ENCODE measurements at regions not wholly inside any gene's neighbourhood (a gene's known extent, or its start where the extent isn't known, plus 50 kb on each side); places are given as distances from the start of the nearest gene placed in this dataset.
A peak's percentile ranks its signal among the peaks of the same experiment; 100 is the strongest.
"Not testable (repeated sequence)": the region's sequence is repeated elsewhere in the genome, so short reads cannot be mapped to it uniquely, and the experiment has no call there.

- peak overlapping the region; percentile 61 for H3K27ac ChIP-seq (ENCODE audit: low read depth, low read length)
- H3K4me3 Mint-ChIP-seq (ENCODE audit: unreplicated experiment); H3K27me3 ChIP-seq (ENCODE audit: insufficient read depth, low read length); H3K27me3 Mint-ChIP-seq (ENCODE audit: low read depth, unreplicated experiment); H3K9ac ChIP-seq (ENCODE audit: low read length); H3K9me3 ChIP-seq (ENCODE audit: insufficient read depth, low read depth, low read length); FAIRE-seq; H3K27ac Mint-ChIP-seq (ENCODE audit: unreplicated experiment); H3K36me3 Mint-ChIP-seq (ENCODE audit: low read depth, unreplicated experiment); H2AFZ ChIP-seq (ENCODE audit: low read depth, low read length); H3K36me3 ChIP-seq (ENCODE audit: insufficient read depth, low read length); H3K9me3 Mint-ChIP-seq (ENCODE audit: unreplicated experiment); H3K4me1 ChIP-seq (ENCODE audit: insufficient read depth, low read length); H3K79me2 ChIP-seq (ENCODE audit: insufficient read depth, low read length); H4K20me1 ChIP-seq (ENCODE audit: insufficient read depth, low read length); H3K4me3 ChIP-seq (ENCODE audit: insufficient read depth, low read depth, low read length); H3K4me1 Mint-ChIP-seq (ENCODE audit: low read depth, unreplicated experiment): not testable (repeated sequence)
- peak; percentile 20 for DNase-seq (ENCODE audit: low read depth)
- peak overlapping the region; percentile 51 for H3K4me2 ChIP-seq (ENCODE audit: low read length)
Observed at GRCh38 chr21:27909487-27909886, 942.6 kb upstream of the ADAMTS5 start.

DNA sequence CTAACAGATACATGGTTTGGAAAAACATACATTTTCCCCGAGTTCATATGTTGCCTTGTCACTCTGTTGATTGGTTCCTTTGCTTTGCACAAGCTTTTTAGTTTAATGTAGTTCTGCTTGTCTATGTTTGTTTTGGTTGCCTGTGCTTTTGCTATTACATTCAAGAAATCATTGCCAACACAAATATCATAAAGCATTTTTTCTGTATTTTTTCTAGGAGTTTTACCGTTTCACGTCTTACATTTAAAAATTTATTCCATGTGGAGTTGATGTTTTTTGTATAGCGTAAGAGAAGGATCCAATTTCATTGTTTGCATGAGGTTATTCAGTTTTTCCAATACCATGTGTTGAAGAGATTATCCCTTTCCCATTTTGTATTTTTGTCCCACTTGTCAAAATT is 941.9 kb upstream of the ADAMTS5 start:
- H3K9ac ChIP-seq (ENCODE audit: low read length); H3K36me3 Mint-ChIP-seq (ENCODE audit: low read depth, unreplicated experiment); H3K9me3 Mint-ChIP-seq (ENCODE audit: unreplicated experiment); FAIRE-seq; H3K4me1 ChIP-seq (ENCODE audit: insufficient read depth, low read length); H3K9me3 ChIP-seq (ENCODE audit: insufficient read depth, low read depth, low read length); H3K79me2 ChIP-seq (ENCODE audit: insufficient read depth, low read length); H2AFZ ChIP-seq (ENCODE audit: low read depth, low read length); H3K27ac Mint-ChIP-seq (ENCODE audit: unreplicated experiment); H4K20me1 ChIP-seq (ENCODE audit: insufficient read depth, low read length); H3K4me3 Mint-ChIP-seq (ENCODE audit: unreplicated experiment); H3K4me3 ChIP-seq (ENCODE audit: insufficient read depth, low read depth, low read length); H3K27me3 ChIP-seq (ENCODE audit: insufficient read depth, low read length); H3K36me3 ChIP-seq (ENCODE audit: insufficient read depth, low read length); H3K27me3 Mint-ChIP-seq (ENCODE audit: low read depth, unreplicated experiment); H3K4me1 Mint-ChIP-seq (ENCODE audit: low read depth, unreplicated experiment): not testable (repeated sequence)
- DNase-seq (ENCODE audit: low read depth): peak; percentile 2
- H3K4me2 ChIP-seq (ENCODE audit: low read length): peak overlapping the region; percentile 19
- H3K27ac ChIP-seq (ENCODE audit: low read depth, low read length): peak overlapping the region; percentile 61

GRCh38 chr21:27902904-27903303 is 936.0 kb upstream of the ADAMTS5 start:
- H3K4me1 ChIP-seq (ENCODE audit: insufficient read depth, low read length); H3K27me3 Mint-ChIP-seq (ENCODE audit: low read depth, unreplicated experiment); H3K36me3 ChIP-seq (ENCODE audit: insufficient read depth, low read length); H3K4me1 Mint-ChIP-seq (ENCODE audit: low read depth, unreplicated experiment); DNase-seq (ENCODE audit: low read depth); H3K9me3 Mint-ChIP-seq (ENCODE audit: unreplicated experiment); H3K79me2 ChIP-seq (ENCODE audit: insufficient read depth, low read length); H3K27ac ChIP-seq (ENCODE audit: low read depth, low read length); FAIRE-seq; H3K9me3 ChIP-seq (ENCODE audit: insufficient read depth, low read depth, low read length); H2AFZ ChIP-seq (ENCODE audit: low read depth, low read length); H3K27me3 ChIP-seq (ENCODE audit: insufficient read depth, low read length); H3K36me3 Mint-ChIP-seq (ENCODE audit: low read depth, unreplicated experiment); H3K9ac ChIP-seq (ENCODE audit: low read length); H3K4me3 ChIP-seq (ENCODE audit: insufficient read depth, low read depth, low read length); H3K27ac Mint-ChIP-seq (ENCODE audit: unreplicated experiment); H3K4me3 Mint-ChIP-seq (ENCODE audit: unreplicated experiment); H3K4me2 ChIP-seq (ENCODE audit: low read length); H4K20me1 ChIP-seq (ENCODE audit: insufficient read depth, low read length): not testable (repeated sequence)

- not testable (repeated sequence) for H3K4me1 Mint-ChIP-seq (ENCODE audit: low read depth, unreplicated experiment); H3K9me3 Mint-ChIP-seq (ENCODE audit: unreplicated experiment); H3K27ac Mint-ChIP-seq (ENCODE audit: unreplicated experiment); H3K36me3 Mint-ChIP-seq (ENCODE audit: low read depth, unreplicated experiment); H3K27me3 Mint-ChIP-seq (ENCODE audit: low read depth, unreplicated experiment); H3K4me2 ChIP-seq (ENCODE audit: low read length); H3K9me3 ChIP-seq (ENCODE audit: insufficient read depth, low read depth, low read length); H3K79me2 ChIP-seq (ENCODE audit: insufficient read depth, low read length); H3K36me3 ChIP-seq (ENCODE audit: insufficient read depth, low read length); FAIRE-seq; H4K20me1 ChIP-seq (ENCODE audit: insufficient read depth, low read length); H3K4me3 Mint-ChIP-seq (ENCODE audit: unreplicated experiment); H2AFZ ChIP-seq (ENCODE audit: low read depth, low read length); H3K9ac ChIP-seq (ENCODE audit: low read length); H3K27me3 ChIP-seq (ENCODE audit: insufficient read depth, low read length); H3K4me1 ChIP-seq (ENCODE audit: insufficient read depth, low read length); H3K4me3 ChIP-seq (ENCODE audit: insufficient read depth, low read depth, low read length); H3K27ac ChIP-seq (ENCODE audit: low read depth, low read length)
- DNase-seq (ENCODE audit: low read depth): peak; percentile 12
Observed at GRCh38 chr21:27893619-27894018, 926.7 kb upstream of the ADAMTS5 start.

DNA sequence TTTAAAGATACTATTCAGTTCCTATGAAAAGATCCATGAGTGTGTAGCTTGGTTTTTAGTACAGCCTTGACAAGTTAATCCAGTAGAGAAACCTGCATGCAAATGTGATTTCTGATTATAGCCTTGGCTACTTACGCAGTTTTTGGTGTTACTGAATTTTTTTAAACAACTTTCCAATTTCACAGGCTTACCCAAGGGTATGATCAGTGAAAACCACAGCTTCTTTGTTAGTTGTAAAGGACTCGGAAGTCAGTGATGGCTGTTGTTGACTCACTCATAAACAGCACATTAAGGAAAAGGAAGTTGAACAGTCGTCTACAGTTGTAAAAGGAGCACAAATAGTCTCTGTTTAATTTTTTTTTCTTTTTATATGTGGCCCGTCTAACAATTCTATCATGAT is 924.6 kb upstream of the ADAMTS5 start:
- not testable (repeated sequence) for H3K9me3 Mint-ChIP-seq (ENCODE audit: unreplicated experiment); H3K9ac ChIP-seq (ENCODE audit: low read length); FAIRE-seq; H3K4me3 ChIP-seq (ENCODE audit: insufficient read depth, low read depth, low read length); H3K27me3 Mint-ChIP-seq (ENCODE audit: low read depth, unreplicated experiment); H4K20me1 ChIP-seq (ENCODE audit: insufficient read depth, low read length); H3K4me2 ChIP-seq (ENCODE audit: low read length); H3K36me3 Mint-ChIP-seq (ENCODE audit: low read depth, unreplicated experiment); H3K4me1 Mint-ChIP-seq (ENCODE audit: low read depth, unreplicated experiment); H3K27me3 ChIP-seq (ENCODE audit: insufficient read depth, low read length); H3K9me3 ChIP-seq (ENCODE audit: insufficient read depth, low read depth, low read length); H3K27ac Mint-ChIP-seq (ENCODE audit: unreplicated experiment); H2AFZ ChIP-seq (ENCODE audit: low read depth, low read length); H3K4me1 ChIP-seq (ENCODE audit: insufficient read depth, low read length); H3K36me3 ChIP-seq (ENCODE audit: insufficient read depth, low read length); H3K79me2 ChIP-seq (ENCODE audit: insufficient read depth, low read length); H3K27ac ChIP-seq (ENCODE audit: low read depth, low read length); H3K4me3 Mint-ChIP-seq (ENCODE audit: unreplicated experiment)
- DNase-seq (ENCODE audit: low read depth): peak; percentile 3

DNA sequence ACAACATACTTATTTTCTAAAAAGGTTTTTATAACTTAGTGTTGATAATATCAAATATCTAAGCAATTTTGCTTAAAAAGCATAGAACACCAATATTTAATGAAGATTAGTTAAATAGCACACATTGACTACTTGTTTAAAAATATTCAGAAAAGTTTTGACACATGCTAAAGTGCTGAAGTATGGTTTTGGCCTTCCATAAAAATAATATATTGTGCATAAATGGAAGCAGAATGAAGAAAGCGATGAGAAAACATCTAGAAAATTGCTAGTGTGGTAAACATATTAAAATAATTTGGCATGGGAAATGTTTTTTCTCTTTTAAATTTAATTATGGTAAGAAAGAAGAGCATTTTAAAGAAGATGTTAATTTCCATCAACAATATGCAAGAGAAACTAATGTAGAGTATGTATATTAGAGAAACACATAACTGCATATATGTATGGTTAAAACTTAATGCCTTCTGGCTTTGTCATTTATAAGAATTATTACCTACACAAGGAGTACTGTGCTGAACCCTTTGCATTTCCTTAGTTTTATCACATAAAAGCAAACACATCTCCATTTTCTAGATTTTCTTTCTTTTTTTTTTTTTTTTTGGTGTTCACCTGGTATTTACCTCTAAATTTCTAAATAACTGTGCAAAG is 921.0 kb upstream of the ADAMTS5 start:
- H4K20me1 ChIP-seq (ENCODE audit: insufficient read depth, low read length); DNase-seq (ENCODE audit: low read depth); H3K79me2 ChIP-seq (ENCODE audit: insufficient read depth, low read length); H3K4me1 ChIP-seq (ENCODE audit: insufficient read depth, low read length); H3K9ac ChIP-seq (ENCODE audit: low read length); H3K36me3 Mint-ChIP-seq (ENCODE audit: low read depth, unreplicated experiment); H3K9me3 ChIP-seq (ENCODE audit: insufficient read depth, low read depth, low read length); H3K4me3 Mint-ChIP-seq (ENCODE audit: unreplicated experiment); H3K27me3 Mint-ChIP-seq (ENCODE audit: low read depth, unreplicated experiment); H3K4me2 ChIP-seq (ENCODE audit: low read length); H3K27me3 ChIP-seq (ENCODE audit: insufficient read depth, low read length); FAIRE-seq; H3K27ac Mint-ChIP-seq (ENCODE audit: unreplicated experiment); H2AFZ ChIP-seq (ENCODE audit: low read depth, low read length); H3K27ac ChIP-seq (ENCODE audit: low read depth, low read length); H3K4me3 ChIP-seq (ENCODE audit: insufficient read depth, low read depth, low read length); H3K4me1 Mint-ChIP-seq (ENCODE audit: low read depth, unreplicated experiment); H3K9me3 Mint-ChIP-seq (ENCODE audit: unreplicated experiment); H3K36me3 ChIP-seq (ENCODE audit: insufficient read depth, low read length): not testable (repeated sequence)
